ENCODE measurements at regions not wholly inside any gene's neighbourhood (a gene's known extent, or its start where the extent isn't known, plus 50 kb on each side); places are given as distances from the start of the nearest gene placed in this dataset.
"Not testable (repeated sequence)": the region's sequence is repeated elsewhere in the genome, so short reads cannot be mapped to it uniquely, and the experiment has no call there.

DNA sequence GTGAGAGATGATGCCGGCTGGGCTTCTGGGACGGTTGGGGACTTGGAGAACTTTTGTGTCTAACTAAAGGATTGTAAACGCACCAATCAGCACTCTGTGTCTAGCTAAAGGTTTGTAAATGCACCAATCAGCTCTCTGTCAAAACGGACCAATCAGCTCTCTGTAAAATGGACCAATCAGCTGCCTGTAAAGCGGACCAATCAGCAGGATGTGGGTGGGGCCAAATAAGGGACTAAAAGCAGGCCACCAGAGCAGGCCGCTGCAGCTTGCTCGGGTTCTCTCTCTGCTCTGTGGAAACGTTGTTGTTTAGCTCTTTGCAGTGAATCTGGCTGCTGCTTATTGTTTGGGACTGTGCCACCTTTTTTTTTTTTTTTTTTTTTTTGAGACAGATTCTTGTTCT, 705.1 kb downstream of the SEMA5A start:
- not testable (repeated sequence) for TF ChIP-seq CTCF (IDR thresholded peaks at IDR 0.05; ENCODE audit: poor library complexity); EZH2phosphoT487 (IDR thresholded peaks at IDR 0.05; ENCODE audit: low read depth, severe bottlenecking, unreplicated experiment); EZH2 (IDR thresholded peaks at IDR 0.05; ENCODE audit: borderline replicate concordance)
